Amniotic epithelial cell (primary cell): ENCODE measurements at regions not wholly inside any gene's neighbourhood (a gene's known extent, or its start where the extent isn't known, plus 50 kb on each side); places are given as distances from the start of the nearest gene placed in this dataset.

Experiments
- DNase-seq: peaks from one replicate; pipeline ENCODE4 v3.0.0-alpha.2; 2010; ENCODE audit warnings: low read depth

GRCh38 chr10:88060762-88061161 is 197.3 kb downstream of the PTEN start:
- no peak for DNase-seq

GRCh38 chr10:88062385-88062784 is 199.0 kb downstream of the PTEN start:
- DNase-seq = no peak

GRCh38 chr10:88062798-88063472 is 199.5 kb downstream of the PTEN start:
- DNase-seq = peak; percentile 65

- no peak for DNase-seq
Measured at GRCh38 chr10:88063861-88064557, 200.6 kb downstream of the PTEN start.

GRCh38 chr10:88064608-88065382 is 201.4 kb downstream of the PTEN start:
- peak; percentile 73 for DNase-seq

GRCh38 chr10:88065383-88066049 is 202.1 kb downstream of the PTEN start:
- no peak for DNase-seq

GRCh38 chr10:88066319-88066718 is 202.9 kb downstream of the PTEN start:
- no peak for DNase-seq

- no peak for DNase-seq
Measured at GRCh38 chr10:88066876-88067275, 203.5 kb downstream of the PTEN start.

GRCh38 chr10:88067737-88068136 is 204.3 kb downstream of the PTEN start:
- DNase-seq = no peak

- DNase-seq = no peak
Measured at GRCh38 chr10:88069338-88069737, 205.9 kb downstream of the PTEN start.

GRCh38 chr10:88070080-88070880 is 206.9 kb downstream of the PTEN start:
- DNase-seq = peak; percentile 81

GRCh38 chr10:88071879-88072278 is 208.5 kb downstream of the PTEN start:
- DNase-seq = no peak

GRCh38 chr10:88073682-88074081 is 210.3 kb downstream of the PTEN start:
- DNase-seq = no peak

GRCh38 chr10:88074971-88075370 is 211.5 kb downstream of the PTEN start:
- no peak for DNase-seq

- DNase-seq = no peak
Measured at GRCh38 chr10:88076027-88076880, 212.8 kb downstream of the PTEN start.

GRCh38 chr10:88077977-88078376 is 214.6 kb downstream of the PTEN start:
- DNase-seq = no peak

- DNase-seq = peak; percentile 31
Measured at GRCh38 chr10:88080213-88080612, 216.8 kb downstream of the PTEN start.

GRCh38 chr10:88081457-88082054 is 218.1 kb downstream of the PTEN start:
- no peak for DNase-seq

- no peak for DNase-seq
Measured at GRCh38 chr10:88082391-88082790, 219.0 kb downstream of the PTEN start.
